Effector CD4-positive, alpha-beta T cell (primary cell): ENCODE measurements at regions not wholly inside any gene's neighbourhood (a gene's known extent, or its start where the extent isn't known, plus 50 kb on each side); places are given as distances from the start of the nearest gene placed in this dataset.

Source experiments
- DNase-seq: peaks from one replicate; pipeline ENCODE4 v3.0.0-alpha.2; 2020

GRCh38 chr13:72437458-72437857 lies 290.0 kb downstream of the MZT1 start:
- no peak for DNase-seq

- DNase-seq = no peak
Observed at GRCh38 chr13:72435251-72435650, 292.2 kb downstream of the MZT1 start.

- DNase-seq = no peak
Observed at GRCh38 chr13:72431981-72432682, 295.3 kb downstream of the MZT1 start.

GRCh38 chr13:72430923-72431322 lies 296.5 kb downstream of the MZT1 start:
- DNase-seq = no peak

- DNase-seq = no peak
Observed at GRCh38 chr13:72427757-72428528, 299.5 kb downstream of the MZT1 start.

- DNase-seq = no peak
Observed at GRCh38 chr13:72424059-72424458, 303.4 kb downstream of the MZT1 start.

- DNase-seq = no peak
Observed at GRCh38 chr13:72415817-72416216, 311.6 kb downstream of the MZT1 start.

- DNase-seq = no peak
Observed at GRCh38 chr13:72412481-72412880, 314.9 kb downstream of the MZT1 start.

- DNase-seq = no peak
Observed at GRCh38 chr13:72405441-72405840, 322.0 kb downstream of the MZT1 start.

GRCh38 chr13:72403396-72404010 lies 323.9 kb downstream of the MZT1 start:
- DNase-seq = no peak

GRCh38 chr13:72400856-72401255 lies 326.6 kb downstream of the MZT1 start:
- no peak for DNase-seq

- no peak for DNase-seq
Observed at GRCh38 chr13:72399351-72399750, 328.1 kb downstream of the MZT1 start.

- DNase-seq = no peak
Observed at GRCh38 chr13:72397265-72397664, 330.2 kb downstream of the MZT1 start.

GRCh38 chr13:72390909-72391308 lies 336.5 kb downstream of the MZT1 start:
- no peak for DNase-seq

GRCh38 chr13:72386138-72386684 lies 341.2 kb downstream of the MZT1 start:
- no peak for DNase-seq

- DNase-seq = no peak
Observed at GRCh38 chr13:72384879-72385278, 342.6 kb downstream of the MZT1 start.

- no peak for DNase-seq
Observed at GRCh38 chr13:72384186-72384823, 343.1 kb downstream of the MZT1 start.

GRCh38 chr13:72383646-72384045 lies 343.8 kb downstream of the MZT1 start:
- no peak for DNase-seq

GRCh38 chr13:72379581-72379980 lies 347.8 kb downstream of the MZT1 start:
- DNase-seq = no peak

- DNase-seq = no peak
Observed at GRCh38 chr13:72368031-72368430, 359.4 kb downstream of the MZT1 start.

GRCh38 chr13:72346716-72347115 lies 380.7 kb downstream of the MZT1 start:
- no peak for DNase-seq

- no peak for DNase-seq
Observed at GRCh38 chr13:72342364-72342763, 385.1 kb downstream of the MZT1 start.

GRCh38 chr13:72341904-72342303 lies 385.5 kb downstream of the MZT1 start:
- no peak for DNase-seq
